AG09319 (cell line): ENCODE measurements at regions not wholly inside any gene's neighbourhood (a gene's known extent, or its start where the extent isn't known, plus 50 kb on each side); places are given as distances from the start of the nearest gene placed in this dataset.
"Not testable (repeated sequence)": the region's sequence is repeated elsewhere in the genome, so short reads cannot be mapped to it uniquely, and the experiment has no call there.

Source experiments
- DNase-seq: peaks from one replicate; pipeline ENCODE4 v3.0.0-alpha.2; 2010; ENCODE audit warnings: low read depth; ENCODE audit errors: extremely low read depth
- TF ChIP-seq, protein P1 (sequence below): IDR thresholded peaks from 2 replicates; pipeline ENCODE4 v1.5.1; 2011; ENCODE audit warnings: low read depth, mild to moderate bottlenecking, inconsistent platforms, low read length, moderate library complexity

DNA sequence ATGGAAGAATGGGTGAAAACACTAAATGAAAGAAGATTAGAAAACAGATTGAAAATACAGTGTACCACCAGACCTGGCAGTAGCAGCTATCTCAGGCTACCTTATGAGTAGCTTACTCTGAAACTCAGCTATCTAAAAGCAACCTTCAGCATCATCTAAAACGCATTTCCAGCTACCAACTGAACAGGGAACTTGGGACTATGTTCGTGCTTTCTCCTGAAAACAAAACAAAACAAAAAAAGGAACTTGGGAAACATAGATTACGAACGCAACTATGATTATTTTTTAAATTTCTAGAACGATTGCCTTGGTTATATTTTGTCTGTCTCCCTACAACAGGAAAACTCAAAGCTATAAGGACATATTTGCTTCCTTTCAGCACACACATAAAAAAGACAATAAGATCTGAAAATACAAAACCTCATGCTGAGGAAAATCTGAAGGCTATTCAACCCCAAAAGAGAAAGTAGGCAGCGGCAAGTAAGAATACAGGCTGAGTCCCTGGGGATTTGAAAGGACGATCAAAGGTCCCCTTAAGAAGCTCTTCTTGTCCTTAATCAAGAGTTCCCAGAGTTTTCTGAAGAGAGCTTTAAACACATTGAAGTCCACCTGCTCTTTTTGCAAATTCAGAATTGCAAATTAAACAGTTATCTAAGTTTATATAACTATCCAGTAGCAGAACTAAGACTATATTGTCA is 53.4 kb downstream of the OR2K2 start:
- no peak for DNase-seq
- TF ChIP-seq, protein P1, sequence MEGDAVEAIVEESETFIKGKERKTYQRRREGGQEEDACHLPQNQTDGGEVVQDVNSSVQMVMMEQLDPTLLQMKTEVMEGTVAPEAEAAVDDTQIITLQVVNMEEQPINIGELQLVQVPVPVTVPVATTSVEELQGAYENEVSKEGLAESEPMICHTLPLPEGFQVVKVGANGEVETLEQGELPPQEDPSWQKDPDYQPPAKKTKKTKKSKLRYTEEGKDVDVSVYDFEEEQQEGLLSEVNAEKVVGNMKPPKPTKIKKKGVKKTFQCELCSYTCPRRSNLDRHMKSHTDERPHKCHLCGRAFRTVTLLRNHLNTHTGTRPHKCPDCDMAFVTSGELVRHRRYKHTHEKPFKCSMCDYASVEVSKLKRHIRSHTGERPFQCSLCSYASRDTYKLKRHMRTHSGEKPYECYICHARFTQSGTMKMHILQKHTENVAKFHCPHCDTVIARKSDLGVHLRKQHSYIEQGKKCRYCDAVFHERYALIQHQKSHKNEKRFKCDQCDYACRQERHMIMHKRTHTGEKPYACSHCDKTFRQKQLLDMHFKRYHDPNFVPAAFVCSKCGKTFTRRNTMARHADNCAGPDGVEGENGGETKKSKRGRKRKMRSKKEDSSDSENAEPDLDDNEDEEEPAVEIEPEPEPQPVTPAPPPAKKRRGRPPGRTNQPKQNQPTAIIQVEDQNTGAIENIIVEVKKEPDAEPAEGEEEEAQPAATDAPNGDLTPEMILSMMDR, result no peak

DNA sequence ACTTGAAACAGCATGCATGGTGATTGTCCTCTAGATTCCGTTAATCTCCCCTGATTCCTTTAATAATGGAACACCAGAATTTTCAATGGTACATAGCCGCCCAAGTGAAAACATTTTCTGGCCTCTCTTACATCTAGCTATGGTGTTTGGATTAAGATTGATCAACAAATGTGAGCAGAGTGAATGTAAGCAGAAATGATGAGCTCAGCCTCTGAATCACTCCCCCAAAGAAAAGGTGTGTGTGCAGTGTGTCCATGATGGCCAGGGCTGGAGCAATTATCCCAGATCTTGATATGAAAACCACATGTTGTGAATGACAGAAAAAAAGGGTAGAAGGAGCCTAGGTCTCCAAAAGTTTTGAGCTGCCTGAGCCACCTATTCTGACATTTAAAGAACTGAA is 55.3 kb downstream of the OR2K2 start:
- TF ChIP-seq, protein P1, result no peak
- no peak for DNase-seq

DNA sequence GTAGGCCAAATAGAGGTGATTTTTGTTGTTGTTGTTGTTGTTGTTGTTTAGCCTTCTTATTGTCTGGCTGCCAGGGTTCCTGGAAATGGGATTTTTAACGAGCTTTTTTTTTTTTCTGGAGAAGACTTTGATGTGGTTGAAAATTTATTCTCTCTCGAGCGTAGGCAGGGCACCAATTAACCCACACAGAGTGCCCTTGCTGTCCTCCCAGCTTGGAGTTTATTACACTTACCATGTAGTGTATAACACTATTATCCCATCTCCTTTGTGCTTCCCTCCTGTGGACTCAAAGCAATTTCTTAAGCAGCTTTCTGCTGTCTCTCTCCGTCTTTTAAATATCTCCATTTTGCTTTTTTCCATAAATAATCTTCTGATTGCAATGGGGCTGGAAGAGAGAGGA is 57.4 kb downstream of the OR2K2 start:
- no peak for DNase-seq
- TF ChIP-seq, protein P1, result no peak

DNA sequence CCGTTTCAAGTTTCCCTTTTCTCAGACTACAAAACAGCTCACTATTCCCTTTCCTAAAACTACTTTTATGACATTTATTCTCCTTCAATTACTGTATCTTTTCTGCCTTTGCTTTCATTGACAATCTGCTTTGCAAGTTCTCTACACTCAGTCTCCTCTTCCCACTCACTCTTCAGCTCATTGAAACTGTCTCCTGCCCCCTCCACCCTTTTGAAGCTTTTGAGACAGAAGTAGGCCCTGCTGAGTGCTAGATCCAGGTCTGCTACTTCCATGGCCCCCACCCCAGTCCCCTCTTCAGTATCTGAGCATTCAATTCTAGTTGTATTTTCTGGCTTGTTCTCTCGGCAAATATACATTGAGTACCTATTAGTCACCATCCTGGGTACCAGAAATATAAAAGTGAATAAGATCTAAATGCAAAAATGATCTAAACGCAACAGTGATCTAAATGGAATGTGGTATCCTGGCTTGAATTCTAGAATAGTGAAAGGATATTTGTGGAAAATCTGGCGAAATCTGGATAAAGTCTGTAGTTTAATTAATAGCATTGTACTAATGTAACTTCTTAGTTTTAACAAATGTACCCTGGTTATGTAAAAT is 58.4 kb downstream of the OR2K2 start:
- TF ChIP-seq, protein P1, result no peak
- no peak for DNase-seq

DNA sequence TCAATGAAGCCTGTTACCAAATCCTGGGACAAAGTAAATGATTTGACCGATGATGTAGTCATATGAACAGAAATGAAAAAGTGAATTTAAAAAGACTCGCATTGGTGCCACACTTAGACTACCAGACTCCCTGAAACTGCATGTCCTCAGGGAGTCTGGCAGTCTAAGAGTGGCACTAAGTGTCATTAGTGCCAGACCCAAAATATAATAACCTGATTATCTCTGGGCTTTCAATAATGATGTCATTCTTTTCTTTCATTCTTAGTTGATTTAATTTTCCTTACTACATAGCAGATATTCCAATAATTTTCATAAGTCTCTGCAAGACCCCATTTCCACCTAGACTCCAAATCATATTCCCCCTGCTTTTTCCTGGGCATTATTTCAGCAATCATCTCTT is 59.0 kb downstream of the OR2K2 start:
- DNase-seq, result no peak
- TF ChIP-seq, protein P1, result no peak

DNA sequence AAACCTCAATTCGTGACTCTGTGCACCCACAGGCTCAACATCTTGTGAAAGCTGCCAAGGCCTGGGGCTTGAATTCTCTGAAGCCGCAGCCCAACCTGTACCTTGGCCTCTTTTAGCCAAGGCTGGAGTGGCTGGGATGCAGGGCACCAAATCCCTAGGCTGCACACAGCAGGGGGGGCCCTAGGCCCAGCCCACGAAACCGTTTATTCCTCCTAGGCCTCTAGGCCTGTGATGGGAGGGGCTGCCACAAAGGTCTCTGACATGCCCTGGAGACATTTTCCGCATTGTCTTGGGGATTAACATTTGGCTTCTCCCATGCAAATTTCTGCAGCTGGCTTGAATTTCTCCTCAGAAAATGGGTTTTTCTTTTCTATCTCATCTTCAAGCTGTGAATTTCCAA is 64.0 kb downstream of the OR2K2 start:
- not testable (repeated sequence) for DNase-seq

DNA sequence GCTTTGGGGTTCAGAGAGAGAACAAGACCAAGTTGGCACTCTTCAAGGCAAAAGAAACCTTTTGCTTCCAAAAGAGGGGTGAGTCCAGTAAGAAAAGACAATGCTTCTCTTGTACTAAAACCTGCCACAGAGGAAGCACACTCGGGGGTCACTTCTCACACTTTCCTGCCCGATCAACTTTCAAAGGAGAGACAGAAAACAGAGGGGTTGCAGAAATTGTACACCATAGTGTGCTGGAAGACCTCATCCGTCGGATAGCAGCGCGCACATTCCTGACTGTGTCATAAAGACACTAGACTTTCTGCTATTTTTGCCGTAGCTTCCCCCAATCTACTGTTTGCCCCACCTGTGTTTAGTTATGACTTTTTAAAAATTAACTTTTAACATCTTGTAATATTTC is 66.9 kb downstream of the OR2K2 start:
- DNase-seq, result no peak
- TF ChIP-seq, protein P1, result no peak

DNA sequence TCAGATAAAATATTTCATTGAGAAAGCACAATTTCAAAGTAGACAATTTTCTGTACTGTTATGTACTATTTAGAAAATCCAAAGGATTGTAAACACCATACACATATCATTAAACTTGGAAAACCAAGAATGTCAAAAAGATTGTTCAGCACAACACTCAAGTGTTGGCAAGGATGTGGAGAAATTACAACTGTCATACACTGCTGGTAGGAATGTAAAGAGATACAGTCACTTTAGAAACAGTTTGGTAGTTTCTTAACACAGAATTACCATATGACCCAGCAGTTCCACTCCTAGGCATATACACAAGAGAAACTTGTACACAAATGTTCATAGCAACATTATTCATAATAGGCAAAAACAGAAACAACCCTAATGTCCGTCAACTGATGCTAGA is 71.2 kb downstream of the OR2K2 start:
- no peak for DNase-seq
- TF ChIP-seq, protein P1, result no peak
